T47D (cell line): ENCODE measurements at regions not wholly inside any gene's neighbourhood (a gene's known extent, or its start where the extent isn't known, plus 50 kb on each side); places are given as distances from the start of the nearest gene placed in this dataset.

ENCODE experiments used
- DNase-seq, 2 experiments: peaks; one replicate each; pipeline versions ENCODE4 v3.0.0 to v3.0.0-alpha.2; 2011 to 2012; ENCODE audit warnings: low read depth in 1 of 2, low spot score in 1 of 2
- JUND ChIP-seq: IDR thresholded peaks from 2 replicates; pipeline ENCODE4 v1.6.1; 2012; ENCODE audit warnings: low read depth
- in situ Hi-C: cut with HindIII; loops from 2 replicates; pipeline ENCODE4 v1.10.0; 2016; ENCODE audit warnings: low sequenced_read_pairs, low pct_unique_long_range_greater_than_20kb

DNA sequence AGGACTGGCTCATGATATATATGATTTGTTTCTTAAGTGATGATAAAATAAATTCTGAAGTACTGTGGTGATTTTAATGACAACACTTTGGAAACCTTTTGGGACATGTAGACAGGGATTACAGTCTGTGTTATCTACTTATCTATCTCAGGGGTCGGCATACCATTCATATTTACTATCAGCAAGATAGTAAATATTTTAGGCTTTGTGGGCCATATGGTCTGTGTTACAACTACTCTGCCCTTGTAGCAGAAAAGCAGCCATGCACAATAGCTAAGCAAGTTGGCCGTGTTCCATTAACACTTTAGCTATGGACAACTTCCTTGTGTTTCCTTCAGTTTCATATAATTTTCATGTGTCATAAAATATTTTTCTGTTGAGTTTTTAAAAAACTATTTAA lies 97.8 kb upstream of the PRPS1L1 start:
- in situ Hi-C loops, result no loop called here

DNA sequence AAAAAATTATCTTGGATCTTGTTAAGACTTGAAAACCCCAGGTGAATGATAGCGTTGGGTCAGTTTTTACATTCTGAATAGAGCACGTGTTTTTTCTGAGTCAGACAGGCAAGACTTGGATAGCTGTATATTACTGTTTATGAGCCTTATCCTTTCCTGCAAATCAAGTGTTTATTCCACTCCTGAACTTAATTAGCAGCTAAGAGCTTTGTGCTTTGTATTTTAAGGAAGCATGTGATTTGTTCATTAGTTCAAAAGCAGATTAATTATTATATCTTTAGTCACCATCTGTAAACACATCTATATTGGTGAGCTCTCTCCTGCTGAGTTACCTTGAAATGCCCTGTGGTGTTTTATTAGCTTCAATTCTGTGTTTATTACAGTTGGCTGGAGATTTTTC lies 98.6 kb upstream of the PRPS1L1 start:
- DNase-seq, result no peak
- in situ Hi-C loops, result no loop called here
- no peak for TF ChIP-seq JUND

More for the DNA sequence above, 97.8 kb upstream of the PRPS1L1 start:
- DNase-seq, result no peak
- no peak for TF ChIP-seq JUND

DNA sequence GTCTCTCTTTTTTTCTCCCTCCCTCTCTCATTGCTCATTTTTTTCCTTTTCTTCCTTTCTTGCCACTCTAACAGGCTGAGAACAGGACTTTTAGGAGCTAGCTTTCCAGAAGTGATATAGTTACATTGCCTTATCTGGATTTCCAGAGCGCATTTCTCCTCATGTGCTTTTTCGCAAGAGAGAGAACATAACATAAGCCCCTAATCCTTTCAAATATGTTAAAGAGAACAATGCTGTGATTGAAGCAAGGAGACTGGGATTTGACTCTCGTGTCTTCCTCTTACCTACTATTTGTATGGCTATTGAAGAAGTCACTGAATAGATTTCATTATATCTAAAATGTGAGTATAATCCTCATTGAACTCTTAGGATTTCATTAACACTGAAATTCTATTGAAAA lies 101.2 kb upstream of the PRPS1L1 start:
- no peak for DNase-seq
- in situ Hi-C loops, result no loop called here
- no peak for TF ChIP-seq JUND

DNA sequence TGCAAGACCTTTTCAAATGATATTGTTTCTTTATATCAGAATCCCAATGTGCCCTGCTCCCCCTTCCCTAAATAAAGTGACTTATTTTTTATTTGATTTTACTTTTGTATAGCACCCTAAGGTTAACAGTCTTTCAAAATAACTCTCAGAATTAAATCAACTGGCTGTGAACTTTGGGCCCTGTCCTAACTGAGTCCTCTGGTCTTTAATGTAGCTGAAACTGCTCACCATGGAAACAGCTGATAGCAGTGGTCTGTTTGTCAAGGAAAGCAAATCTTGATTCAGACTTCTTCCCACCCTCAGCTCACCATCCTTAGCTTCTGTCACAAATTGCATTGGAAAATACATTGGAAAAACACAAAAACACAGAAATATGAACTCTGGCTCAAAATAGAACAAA lies 105.2 kb upstream of the PRPS1L1 start:
- TF ChIP-seq JUND, result no peak
- in situ Hi-C loops, result no loop called here
- DNase-seq, result no peak

DNA sequence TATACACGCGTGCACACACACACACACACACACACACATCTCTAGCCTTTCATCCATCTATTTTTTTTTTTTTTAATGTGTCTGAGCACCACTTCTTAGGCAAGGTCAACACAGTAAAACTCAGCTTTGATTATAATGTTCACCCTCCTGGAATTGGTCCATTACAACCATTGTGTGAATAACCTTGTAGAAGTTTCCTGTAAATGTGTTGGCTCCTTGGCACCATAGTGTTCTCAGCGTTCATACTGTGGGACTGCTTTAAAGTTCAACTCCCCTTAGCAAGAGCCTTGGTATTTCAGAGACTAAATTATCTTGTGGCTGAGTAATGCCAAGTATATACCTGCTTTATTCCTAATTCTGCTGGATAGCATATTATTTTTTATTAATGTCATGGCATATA lies 106.3 kb upstream of the PRPS1L1 start:
- DNase-seq, result no peak
- in situ Hi-C loops, result no loop called here
- TF ChIP-seq JUND, result no peak

DNA sequence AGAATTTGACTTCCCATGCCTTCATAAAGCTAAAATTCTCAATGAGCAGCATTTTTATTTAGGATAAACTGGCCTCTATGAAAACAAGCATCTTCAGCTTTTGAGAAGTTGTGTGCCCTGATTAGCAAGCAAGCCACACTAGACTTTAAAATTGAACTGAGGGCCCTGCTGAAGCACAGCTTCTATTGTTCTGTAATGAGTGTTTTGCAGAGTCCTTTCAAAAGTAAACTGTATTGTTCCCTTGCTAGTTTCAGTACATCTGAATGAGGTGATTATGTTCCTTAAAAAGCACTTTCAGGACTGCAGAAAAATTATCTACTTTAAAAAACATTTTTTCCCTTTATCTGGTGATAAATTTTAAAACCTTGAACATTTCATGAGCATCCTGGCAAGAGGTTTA lies 113.3 kb upstream of the PRPS1L1 start:
- in situ Hi-C loops, result no loop called here
- TF ChIP-seq JUND, result no peak
- no peak for DNase-seq

DNA sequence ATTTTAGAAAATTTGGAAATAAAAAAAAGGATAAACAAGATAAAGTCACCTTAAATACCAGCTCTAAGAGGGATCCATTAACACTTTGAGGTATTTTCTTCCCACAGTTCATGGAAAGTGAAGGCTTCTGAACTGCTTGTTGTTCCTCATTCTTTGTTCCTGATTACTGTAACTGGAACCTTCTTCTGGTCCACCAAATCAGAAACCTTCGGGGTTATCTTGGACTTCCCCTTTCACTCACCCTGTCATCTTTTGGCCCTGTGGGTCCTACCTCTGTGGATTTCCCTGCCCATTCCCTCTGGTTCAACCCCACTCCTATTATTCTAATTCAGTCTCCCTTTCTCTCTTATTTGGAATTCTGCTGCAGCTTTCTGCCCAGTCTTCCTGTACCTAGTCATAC lies 116.5 kb upstream of the PRPS1L1 start:
- TF ChIP-seq JUND, result no peak
- in situ Hi-C loops, result no loop called here
- DNase-seq, result no peak

DNA sequence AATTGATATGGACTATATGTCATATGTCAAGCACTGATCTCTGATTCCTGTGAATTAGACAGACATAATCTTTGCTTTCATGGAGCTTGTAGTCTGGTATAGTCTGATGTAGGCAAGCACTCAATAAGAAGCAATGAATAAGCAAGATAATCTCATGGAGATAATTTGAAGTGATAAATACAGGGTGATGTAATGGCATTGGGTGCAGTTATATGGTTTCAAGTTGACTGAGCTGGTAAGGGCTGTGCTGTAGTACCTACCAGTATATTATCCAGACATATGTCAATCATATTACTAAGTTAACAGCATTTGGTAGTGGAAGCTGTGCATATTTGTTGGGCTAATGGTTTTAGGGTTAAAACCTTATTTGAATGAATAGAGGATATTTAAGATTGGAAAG lies 117.5 kb upstream of the PRPS1L1 start:
- in situ Hi-C loops, result no loop called here
- no peak for DNase-seq
- no peak for TF ChIP-seq JUND

DNA sequence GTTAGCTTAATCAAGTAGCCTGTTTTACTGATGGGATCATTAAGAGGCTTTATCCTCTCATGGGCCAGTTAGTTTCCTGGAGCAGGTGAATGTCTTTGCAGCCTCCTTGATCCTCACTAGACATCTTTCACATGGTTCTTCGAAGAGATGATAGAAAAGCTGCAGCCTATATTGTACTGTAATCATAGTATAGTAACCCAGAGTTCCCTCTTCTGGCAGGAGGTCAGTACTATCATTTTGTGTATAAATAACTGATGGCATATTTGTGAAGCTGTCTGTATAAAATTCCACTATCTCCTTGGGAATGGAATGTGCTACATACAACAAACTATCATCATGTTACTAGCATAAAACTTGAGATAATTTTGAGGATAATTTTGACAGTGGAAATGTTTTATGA lies 123.8 kb upstream of the PRPS1L1 start:
- no peak for DNase-seq
- in situ Hi-C loops, result no loop called here
- TF ChIP-seq JUND, result no peak

DNA sequence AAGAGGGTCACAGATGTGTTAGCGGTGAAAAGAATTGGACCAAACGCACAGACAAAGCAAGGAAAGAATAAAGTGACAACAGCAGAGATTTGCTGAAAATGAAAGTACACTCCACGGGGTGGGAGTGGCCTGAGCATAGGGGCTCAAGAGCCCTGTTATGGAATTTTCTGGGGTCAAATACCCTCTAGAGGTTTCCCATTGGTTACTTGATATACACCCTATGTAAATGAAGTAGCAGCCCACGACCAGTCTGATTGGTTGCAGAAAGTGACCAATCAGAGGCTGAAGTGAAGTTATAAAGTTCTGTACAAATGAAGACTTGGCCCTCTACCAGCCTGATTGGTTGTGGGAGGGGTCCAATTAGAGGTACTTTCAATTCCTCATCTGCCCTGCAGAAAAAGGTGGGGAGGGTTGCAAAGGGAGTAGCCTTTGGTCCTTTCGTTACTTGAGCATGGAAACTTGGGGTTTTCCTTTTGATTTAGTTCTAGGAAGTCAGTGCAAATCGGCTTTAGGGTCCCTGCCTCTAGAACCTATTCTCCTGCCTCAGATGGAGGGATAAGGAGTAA lies 125.6 kb upstream of the PRPS1L1 start:
- peak in 1 of 2 experiments; percentile 20 for DNase-seq
- TF ChIP-seq JUND, result no peak

DNA sequence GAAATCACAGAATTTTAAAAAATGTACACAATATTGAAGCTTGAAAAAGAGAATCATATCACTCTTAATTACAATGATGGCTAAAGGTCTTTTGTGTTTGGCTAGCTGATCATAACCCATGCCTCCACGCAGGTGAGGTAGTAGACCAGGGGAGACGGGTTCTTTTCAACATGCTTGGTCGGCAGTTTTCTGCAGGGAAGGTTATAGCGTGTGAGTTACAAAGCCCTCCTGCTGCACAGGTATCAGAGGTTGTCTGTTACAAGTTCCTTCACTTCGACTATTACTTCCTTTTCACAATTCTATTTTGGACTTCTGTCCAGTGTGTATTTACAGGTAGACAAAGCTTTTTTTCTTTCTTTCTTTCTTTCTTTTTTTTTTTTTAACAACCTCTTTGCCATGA lies 127.1 kb upstream of the PRPS1L1 start:
- DNase-seq, result no peak
- in situ Hi-C loops, result no loop called here
- TF ChIP-seq JUND, result no peak

More for the DNA sequence above, 125.6 kb upstream of the PRPS1L1 start:
- in situ Hi-C loops, result no loop called here

DNA sequence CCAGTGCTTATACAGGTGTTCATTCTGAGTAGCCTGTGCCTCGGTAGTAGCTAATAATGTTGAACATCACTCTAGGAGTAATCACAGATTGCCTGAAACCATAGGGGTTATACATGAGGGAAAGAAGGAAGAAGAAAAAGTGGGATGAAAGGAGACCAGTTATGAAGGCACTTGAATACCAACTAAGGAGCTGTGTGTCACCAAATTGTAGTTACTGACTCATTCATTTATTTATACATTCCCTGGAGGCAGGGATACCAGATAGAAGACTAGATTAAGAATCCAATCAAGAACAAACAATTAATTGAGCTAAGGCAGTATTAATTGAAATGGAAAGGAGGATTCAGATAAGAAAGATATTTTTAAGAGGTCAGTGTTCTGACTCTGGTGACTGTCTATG lies 129.6 kb upstream of the PRPS1L1 start:
- DNase-seq, result no peak
- in situ Hi-C loops, result no loop called here
- no peak for TF ChIP-seq JUND

DNA sequence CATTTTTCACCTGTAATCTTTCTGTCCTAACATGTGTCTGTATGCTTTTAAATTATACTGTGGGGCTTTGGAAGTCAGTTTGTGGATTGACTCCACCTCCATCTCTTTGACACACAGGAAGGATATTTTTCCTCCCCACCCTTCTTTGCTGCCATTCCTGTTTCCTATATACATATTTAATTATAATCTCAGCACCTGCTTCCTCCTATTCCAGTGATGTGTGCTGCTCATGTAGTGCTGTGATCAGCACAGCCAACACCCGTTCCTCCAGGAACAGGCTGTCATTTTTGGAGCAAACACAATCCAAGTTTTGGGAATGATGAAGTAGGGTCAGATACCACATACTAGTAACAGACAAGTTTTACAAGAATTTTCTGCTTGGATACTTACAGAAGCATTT lies 135.0 kb upstream of the PRPS1L1 start:
- no peak for TF ChIP-seq JUND
- in situ Hi-C loops, result no loop called here
- DNase-seq, result no peak

DNA sequence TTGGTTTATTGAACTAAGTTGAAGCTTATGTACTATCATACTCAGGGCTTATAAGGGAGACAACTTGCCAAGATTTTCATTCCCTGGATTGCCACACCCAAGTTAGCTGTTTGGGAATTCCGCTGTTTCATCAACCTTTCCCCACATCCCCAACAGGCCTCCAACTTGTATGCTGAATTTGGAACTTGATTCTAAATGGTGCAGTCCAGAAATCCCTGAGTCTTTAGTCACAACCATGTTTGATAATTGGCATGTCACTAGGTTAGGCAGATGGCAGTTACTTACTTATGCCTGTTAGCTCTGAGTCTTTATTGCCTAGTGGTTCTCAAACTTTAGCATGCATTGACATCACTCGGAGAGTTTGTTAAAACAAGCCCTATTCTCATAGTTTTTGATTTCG lies 135.4 kb upstream of the PRPS1L1 start:
- TF ChIP-seq JUND, result no peak
- DNase-seq, result no peak
- in situ Hi-C loops, result no loop called here
